Activated CD8-positive, alpha-beta memory T cell treated with anti-CD3 and anti-CD28 coated beads for 24 hours (primary cell): ENCODE measurements at regions not wholly inside any gene's neighbourhood (a gene's known extent, or its start where the extent isn't known, plus 50 kb on each side); places are given as distances from the start of the nearest gene placed in this dataset.

Experiments used
- DNase-seq: peaks from one replicate; pipeline ENCODE4 v3.0.0-alpha.2; 2020

DNA sequence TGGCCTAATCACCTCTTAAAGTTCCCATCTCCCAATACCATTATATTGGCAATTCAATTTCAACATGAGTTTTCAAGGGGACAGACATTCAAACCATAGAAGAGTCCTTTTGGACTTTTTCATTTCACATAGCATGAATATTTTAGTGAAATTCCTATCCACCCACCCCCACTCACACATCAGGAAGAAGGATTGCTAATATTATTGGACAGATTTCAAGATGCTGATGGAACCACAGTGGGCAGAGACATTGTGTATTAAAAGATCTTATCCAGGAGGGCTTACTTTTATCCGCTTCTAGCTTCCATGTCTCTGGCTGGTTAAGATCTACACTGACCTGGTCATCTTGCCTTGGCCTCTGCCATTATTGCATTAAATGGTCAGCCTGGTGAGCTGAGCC, 297.4 kb upstream of the ACVR2A start:
- DNase-seq: no peak

DNA sequence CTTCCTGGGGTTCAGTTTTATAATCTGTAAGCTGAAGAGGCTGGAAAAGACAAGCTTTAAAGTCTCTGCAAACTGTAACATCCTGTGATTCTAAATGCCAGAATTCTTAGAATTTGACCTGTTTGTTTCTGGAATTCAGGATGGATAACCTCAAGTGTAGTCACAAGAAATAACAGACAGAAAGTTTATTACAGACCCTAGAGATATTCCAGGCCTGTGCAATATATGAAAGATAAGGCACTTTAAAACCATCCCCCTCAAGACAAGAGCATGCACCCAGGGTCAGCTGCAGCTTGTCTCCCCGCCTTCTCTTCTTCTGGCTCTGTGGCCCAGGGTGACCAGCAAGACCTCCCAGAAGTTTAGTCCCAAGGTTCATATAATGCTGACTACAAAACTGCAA, 298.7 kb upstream of the ACVR2A start:
- no peak for DNase-seq

GRCh38 chr2:147543056-147543455, 301.8 kb upstream of the ACVR2A start:
- DNase-seq: no peak

- DNase-seq: no peak
These were observed 302.5 kb upstream of the ACVR2A start for GRCh38 chr2:147542351-147542750.

DNA sequence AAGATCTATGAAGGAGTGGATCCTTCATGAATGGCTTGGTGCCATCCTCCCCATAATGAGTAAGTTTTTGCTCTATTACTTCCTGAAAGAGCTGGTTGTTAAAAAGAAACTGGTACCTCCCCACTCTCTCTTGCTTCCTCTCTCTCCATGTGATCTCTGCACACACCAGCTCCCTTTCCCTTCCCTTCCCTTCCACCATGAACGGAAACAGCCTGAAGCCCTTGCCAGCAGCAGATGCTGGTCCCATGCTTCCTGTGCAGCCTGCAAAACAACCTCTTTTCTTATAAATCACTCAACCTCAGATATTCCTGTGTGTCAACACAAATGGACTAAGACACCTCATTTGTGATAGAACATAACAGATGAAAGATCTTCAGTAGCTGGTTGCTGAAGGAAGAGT, 303.5 kb upstream of the ACVR2A start:
- DNase-seq: no peak

DNA sequence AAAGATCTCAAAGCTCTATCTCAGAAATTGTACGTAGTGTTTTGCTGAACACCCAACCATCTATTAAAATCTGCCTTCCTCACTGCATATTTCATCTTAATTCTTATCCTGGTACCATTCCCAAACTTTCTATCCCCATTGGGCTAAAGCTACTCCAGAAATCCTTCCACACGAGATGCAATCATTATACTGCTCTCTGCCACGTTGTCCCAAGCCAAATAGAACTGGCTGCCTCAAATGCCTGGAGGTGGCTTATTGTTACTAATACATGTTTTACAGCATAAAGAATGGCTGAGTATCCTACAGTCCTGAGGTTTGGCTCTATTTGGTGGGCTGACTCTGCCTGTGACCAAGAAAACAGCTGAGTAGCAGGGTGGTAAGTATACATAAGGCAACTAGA, 306.0 kb upstream of the ACVR2A start:
- no peak for DNase-seq

DNA sequence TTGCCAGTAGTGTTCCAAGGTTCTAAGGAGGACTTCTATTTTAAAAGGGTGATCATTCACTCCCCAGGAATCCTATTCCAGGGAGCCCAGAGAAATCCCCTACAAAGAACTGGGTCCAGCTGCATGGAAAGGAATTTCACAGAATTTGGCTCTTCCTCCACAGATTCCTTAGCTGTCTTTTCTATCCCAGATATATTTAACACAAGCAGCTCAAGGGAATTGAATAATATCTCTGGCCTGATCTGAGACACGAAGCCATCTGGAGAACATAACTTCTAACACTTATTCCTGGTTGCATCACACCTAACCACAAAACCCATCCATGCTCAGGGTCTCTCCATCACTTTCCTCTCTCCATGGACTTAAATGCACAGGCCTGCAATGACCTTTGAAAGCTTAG, 306.7 kb upstream of the ACVR2A start:
- DNase-seq: no peak

GRCh38 chr2:147531269-147531668, 313.6 kb upstream of the ACVR2A start:
- no peak for DNase-seq

DNA sequence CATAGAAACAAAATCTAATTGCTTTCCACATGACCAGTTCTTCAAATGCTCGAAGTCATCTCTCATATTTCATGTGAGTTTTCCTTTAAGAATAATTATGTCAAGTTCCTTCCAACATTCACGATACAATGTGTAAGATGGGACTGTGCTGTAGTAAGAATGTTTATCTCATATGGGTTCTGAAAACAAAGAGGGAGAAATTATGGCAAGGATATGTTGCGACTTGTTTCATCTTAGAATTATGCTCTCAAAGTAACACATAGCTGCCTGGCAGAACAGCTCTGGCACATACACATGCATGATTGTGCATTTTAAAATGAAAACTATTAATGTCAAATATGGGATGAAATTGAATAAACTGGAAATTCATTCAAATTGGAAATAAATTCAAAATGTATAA, 314.8 kb upstream of the ACVR2A start:
- no peak for DNase-seq

DNA sequence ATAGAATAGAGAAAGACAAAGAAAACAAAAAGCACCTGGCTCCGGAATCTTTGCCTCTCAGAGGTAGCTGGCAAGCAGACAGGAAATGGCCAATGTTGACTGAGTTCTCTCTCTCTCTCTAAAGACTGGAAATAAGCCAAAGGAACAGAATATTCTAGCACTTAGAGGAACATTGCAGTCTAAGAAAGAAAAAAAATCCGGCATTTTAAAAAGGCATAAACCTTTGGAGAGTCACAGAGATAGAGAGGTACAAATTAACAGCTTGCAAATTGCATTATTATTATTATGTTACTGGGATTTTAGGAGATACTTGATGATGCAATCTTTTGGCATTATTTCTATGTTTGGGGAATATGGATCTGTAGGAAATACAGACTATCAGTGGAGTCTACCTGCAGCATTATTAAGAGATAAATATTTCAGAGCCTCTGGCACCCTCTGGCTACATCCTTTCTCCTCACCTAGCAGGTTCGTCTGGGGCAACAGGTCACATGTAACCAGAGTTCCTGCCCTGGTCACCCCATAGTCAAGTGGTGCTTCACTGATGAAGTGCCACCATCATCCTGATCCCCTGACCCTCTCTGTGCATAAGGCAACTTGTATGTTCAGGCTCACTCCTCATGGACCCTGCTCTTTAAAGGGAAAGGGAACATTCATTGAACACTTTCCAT, 318.9 kb upstream of the ACVR2A start:
- DNase-seq: no peak

DNA sequence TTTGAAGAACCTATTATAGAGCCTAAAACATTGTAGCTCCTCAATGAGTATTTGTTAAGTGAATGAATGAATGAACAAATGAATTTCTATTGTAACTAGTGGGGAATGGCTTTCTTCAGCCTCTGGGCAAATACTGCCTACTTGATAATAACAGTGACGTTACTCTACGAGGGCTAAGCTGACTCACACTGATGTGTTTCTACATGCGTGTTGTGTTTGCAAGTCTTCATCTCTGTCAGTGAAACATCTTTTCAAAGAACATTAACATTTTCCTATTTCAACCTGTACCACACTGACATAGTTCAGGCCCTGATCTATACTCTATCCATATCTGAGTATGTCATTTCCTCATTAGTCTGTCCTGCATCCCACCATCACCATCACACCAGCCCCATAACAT, 319.9 kb upstream of the ACVR2A start:
- no peak for DNase-seq

DNA sequence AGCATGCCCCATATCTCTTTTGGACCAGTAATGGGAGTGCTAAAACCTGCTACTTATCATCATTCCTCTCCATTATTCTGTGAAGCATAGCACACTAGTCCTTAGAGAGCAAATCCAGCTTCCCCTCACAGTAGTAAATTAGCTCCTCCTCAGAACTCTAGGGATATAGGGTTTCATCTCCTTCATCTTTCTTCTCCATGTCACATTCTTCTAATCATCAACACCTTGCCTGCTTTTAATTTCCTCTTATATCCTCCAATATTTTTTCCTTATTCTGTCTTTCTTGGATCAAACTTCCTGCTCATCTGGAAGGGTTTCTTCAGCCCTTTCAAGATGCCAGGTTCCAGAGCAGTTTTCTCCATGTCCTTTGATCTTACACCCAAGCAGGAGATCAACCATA, 321.4 kb upstream of the ACVR2A start:
- DNase-seq: no peak

DNA sequence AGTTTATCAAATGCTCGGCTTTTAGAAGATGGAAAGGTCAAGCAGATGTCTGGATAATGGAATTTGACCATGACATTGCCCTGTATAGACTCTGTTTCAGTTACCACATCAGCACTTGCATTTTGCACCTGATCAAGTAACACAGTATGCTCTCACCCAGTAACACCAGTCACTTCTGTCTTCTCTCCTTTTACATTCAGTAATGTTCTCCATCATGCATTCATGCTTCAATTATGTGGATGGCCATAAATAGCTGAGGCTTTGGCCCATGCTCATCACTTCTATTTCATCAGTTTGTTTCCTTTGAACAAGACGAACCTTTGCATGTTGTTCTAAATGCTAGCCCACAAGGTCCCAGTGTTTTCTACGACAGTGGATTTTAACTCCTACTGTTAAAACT, 322.9 kb upstream of the ACVR2A start:
- no peak for DNase-seq

DNA sequence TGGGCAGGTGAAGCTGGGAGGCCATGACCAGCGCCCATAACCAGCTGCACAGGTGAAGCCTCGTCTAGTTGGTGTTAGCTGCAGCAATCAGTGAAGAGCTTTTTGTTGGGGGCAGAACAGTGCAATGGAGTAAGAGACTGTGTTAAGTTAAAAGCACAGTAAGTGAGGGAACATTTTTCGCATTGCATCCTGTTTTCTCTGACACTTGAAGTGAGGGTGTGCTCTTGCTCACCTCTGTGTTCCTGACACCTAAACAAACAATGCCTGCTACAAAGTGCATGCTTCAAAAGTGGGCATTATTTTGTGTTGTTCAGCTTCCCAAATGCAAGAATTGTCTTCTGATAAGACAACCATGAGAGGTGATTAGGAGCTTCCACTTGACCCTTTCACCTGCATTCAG, 324.0 kb upstream of the ACVR2A start:
- no peak for DNase-seq

DNA sequence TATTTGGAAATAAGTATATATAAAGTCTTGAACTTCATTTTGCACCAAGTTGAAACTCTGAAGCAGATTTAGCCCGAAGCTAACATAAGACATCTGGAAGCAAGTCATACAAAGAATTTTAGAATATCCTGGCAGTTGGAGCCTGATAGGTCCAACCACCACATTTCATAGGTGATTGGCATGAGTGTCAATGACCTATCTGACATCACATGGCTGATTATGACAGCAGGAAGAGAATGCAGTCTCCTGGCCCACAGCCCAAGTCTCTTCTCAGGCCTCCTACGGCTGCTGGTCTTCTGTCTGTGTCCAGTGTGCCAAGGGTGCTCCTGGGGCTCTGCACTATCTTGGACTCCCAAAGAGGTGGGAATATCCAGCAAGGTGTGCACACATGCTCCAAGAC, 325.7 kb upstream of the ACVR2A start:
- no peak for DNase-seq

DNA sequence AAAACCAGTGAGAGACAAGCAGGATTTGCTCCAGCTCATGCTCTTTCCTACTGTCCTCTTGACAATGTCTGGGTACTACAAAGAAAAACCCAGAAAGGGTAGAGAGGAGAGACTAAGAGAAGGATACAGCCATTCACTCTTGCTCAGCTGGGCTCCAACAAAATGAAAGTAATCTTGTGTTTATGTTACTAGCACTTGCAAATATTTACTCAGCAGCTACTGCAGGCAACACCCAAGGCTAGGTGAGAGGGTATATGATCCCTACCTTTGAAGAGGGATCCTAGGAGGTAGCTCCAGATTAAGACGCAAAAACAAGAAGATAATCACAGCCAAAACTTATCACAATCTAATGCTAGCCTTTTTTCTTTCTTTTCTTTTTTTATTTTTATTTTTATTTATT, 329.6 kb upstream of the ACVR2A start:
- DNase-seq: no peak

DNA sequence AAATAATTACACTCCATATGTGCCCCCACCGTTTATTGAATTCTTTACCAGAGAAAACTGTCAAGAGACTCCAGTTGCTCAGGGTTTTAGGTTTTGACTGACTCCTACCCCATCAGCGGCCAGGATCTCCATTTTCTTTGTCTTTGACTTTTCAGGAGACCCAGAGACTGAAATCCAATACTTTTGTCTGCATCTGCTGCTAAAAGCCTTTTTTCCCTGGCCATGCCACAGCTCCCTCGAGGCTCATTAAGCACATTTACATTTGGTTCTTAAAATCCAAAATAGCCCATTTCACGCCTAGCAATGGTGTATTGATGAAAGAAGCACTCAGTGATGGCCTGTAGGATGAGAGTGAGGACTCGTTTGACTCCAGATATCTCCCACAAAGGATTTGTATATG, 332.6 kb upstream of the ACVR2A start:
- DNase-seq: no peak

GRCh38 chr2:147511491-147511948, 333.3 kb upstream of the ACVR2A start:
- DNase-seq: no peak

- no peak for DNase-seq
These were observed 335.0 kb upstream of the ACVR2A start for GRCh38 chr2:147509821-147510220.

GRCh38 chr2:147506889-147507288, 337.9 kb upstream of the ACVR2A start:
- no peak for DNase-seq

GRCh38 chr2:147502711-147503290, 342.0 kb upstream of the ACVR2A start:
- no peak for DNase-seq

- DNase-seq: no peak
These were observed 342.9 kb upstream of the ACVR2A start for GRCh38 chr2:147501968-147502367.

GRCh38 chr2:147500819-147501395, 343.9 kb upstream of the ACVR2A start:
- no peak for DNase-seq

GRCh38 chr2:147500229-147500628, 344.6 kb upstream of the ACVR2A start:
- DNase-seq: no peak

GRCh38 chr2:147499785-147500184, 345.0 kb upstream of the ACVR2A start:
- no peak for DNase-seq
